ENCODE measurements at regions not wholly inside any gene's neighbourhood (a gene's known extent, or its start where the extent isn't known, plus 50 kb on each side); places are given as distances from the start of the nearest gene placed in this dataset.
"Not testable (repeated sequence)": the region's sequence is repeated elsewhere in the genome, so short reads cannot be mapped to it uniquely, and the experiment has no call there.

- TF ChIP-seq EZH2 (IDR thresholded peaks at IDR 0.05; ENCODE audit: low read length, unreplicated experiment) (no peak), EZH2phosphoT487 (IDR thresholded peaks at IDR 0.05; ENCODE audit: borderline replicate concordance, low read length) (no peak), CTCF (conservative IDR thresholded peaks at IDR 0.05; ENCODE audit: low read depth, low read length) (no peak)
- no peaks in the 10 kb centered on the region for H3K9me3 ChIP-seq (ENCODE audit: low read length)
- no peak overlapping the region for H3K9ac ChIP-seq (ENCODE audit: low read length)
- H3K4me1 ChIP-seq (ENCODE audit: insufficient read depth, low read length), result 0 out of 2 replicates have a peak, but pooled peaks cover 3% of the 10 kb centered on the region
- no peak overlapping the region for H3K27ac ChIP-seq (ENCODE audit: low read length)
- peaks cover 12% of the 10 kb centered on the region; the same call in 1 of the 2 replicates for H3K27me3 ChIP-seq (ENCODE audit: low read length)
- H3K79me2 ChIP-seq (ENCODE audit: low read length), result no peaks in the 10 kb centered on the region
- no peaks in the 10 kb centered on the region for H4K20me1 ChIP-seq (ENCODE audit: low read length)
- no TSS peak for BruUV-seq (replicated peaks)
- no peak overlapping the region for H3K4me2 ChIP-seq (ENCODE audit: low read length)
- no peaks in the 10 kb centered on the region for H3F3A ChIP-seq (ENCODE audit: low read length, unreplicated experiment)
- CTCF ChIA-PET, result no interaction called here
- no peak overlapping the region for H2AFZ ChIP-seq (ENCODE audit: low read length)
- ATAC-seq (no peak), DNase-seq (no peak)
- H3K36me3 ChIP-seq (ENCODE audit: low read depth, low read length), result no peaks in the 10 kb centered on the region
- H3K9me2 ChIP-seq (replicated peaks; ENCODE audit: low read length), result no peaks in the 10 kb centered on the region
- intact Hi-C loops (cut with micrococcal nuclease), result no loop called here
- POLR2A ChIA-PET (ENCODE audit: unreplicated experiment), result no interaction called here
- H3K4me3 ChIP-seq (ENCODE audit: low read length), result no peak overlapping the region
Observed at GRCh38 chr11:103808252-103808651, 228.2 kb upstream of the DDI1 start.

- H3K4me3 ChIP-seq (ENCODE audit: low read length), result no peak overlapping the region
- DNase-seq, result no peak
- peaks cover 12% of the 10 kb centered on the region; the same call in 1 of the 2 replicates for H3K27me3 ChIP-seq (ENCODE audit: low read length)
- TF ChIP-seq CTCF (conservative IDR thresholded peaks at IDR 0.05; ENCODE audit: low read depth, low read length) (no peak), EZH2phosphoT487 (IDR thresholded peaks at IDR 0.05; ENCODE audit: borderline replicate concordance, low read length) (no peak), EZH2 (IDR thresholded peaks at IDR 0.05; ENCODE audit: low read length, unreplicated experiment) (no peak)
- no peaks in the 10 kb centered on the region for H3K36me3 ChIP-seq (ENCODE audit: low read depth, low read length)
- intact Hi-C loops (cut with micrococcal nuclease), result no loop called here
- no peak overlapping the region for H3K9ac ChIP-seq (ENCODE audit: low read length)
- ChIA-PET CTCF (no interaction called here), POLR2A (ENCODE audit: unreplicated experiment) (no interaction called here)
- ATAC-seq, result no peak
- no peaks in the 10 kb centered on the region for H3K9me2 ChIP-seq (replicated peaks; ENCODE audit: low read length)
- no peak overlapping the region for H3K4me2 ChIP-seq (ENCODE audit: low read length)
- H2AFZ ChIP-seq (ENCODE audit: low read length), result no peak overlapping the region
- no peaks in the 10 kb centered on the region for H3K79me2 ChIP-seq (ENCODE audit: low read length)
- no peaks in the 10 kb centered on the region for H4K20me1 ChIP-seq (ENCODE audit: low read length)
- H3K27ac ChIP-seq (ENCODE audit: low read length), result no peak overlapping the region
- BruUV-seq (replicated peaks), result no TSS peak
- H3K9me3 ChIP-seq (ENCODE audit: low read length), result no peaks in the 10 kb centered on the region
- H3F3A ChIP-seq (ENCODE audit: low read length, unreplicated experiment), result no peaks in the 10 kb centered on the region
- H3K4me1 ChIP-seq (ENCODE audit: insufficient read depth, low read length), result no peaks in the 10 kb centered on the region
Observed at GRCh38 chr11:103811870-103812455, 224.5 kb upstream of the DDI1 start.

GRCh38 chr11:103812680-103813079 lies 223.8 kb upstream of the DDI1 start:
- H3K4me2 ChIP-seq (ENCODE audit: low read length), result no peak overlapping the region
- intact Hi-C loops (cut with micrococcal nuclease), result no loop called here
- H3K4me1 ChIP-seq (ENCODE audit: insufficient read depth, low read length), result no peaks in the 10 kb centered on the region
- ChIA-PET CTCF (no interaction called here), POLR2A (ENCODE audit: unreplicated experiment) (no interaction called here)
- peaks cover 11% of the 10 kb centered on the region; the same call in 1 of the 2 replicates for H3K27me3 ChIP-seq (ENCODE audit: low read length)
- H3K4me3 ChIP-seq (ENCODE audit: low read length), result no peak overlapping the region
- no TSS peak for BruUV-seq (replicated peaks)
- H4K20me1 ChIP-seq (ENCODE audit: low read length), result no peaks in the 10 kb centered on the region
- no peak for TF ChIP-seq CTCF (conservative IDR thresholded peaks at IDR 0.05; ENCODE audit: low read depth, low read length)
- TF ChIP-seq EZH2 (IDR thresholded peaks at IDR 0.05; ENCODE audit: low read length, unreplicated experiment), result no peak
- TF ChIP-seq EZH2phosphoT487 (IDR thresholded peaks at IDR 0.05; ENCODE audit: borderline replicate concordance, low read length), result no peak
- ATAC-seq (no peak), DNase-seq (no peak)
- no peak overlapping the region for H2AFZ ChIP-seq (ENCODE audit: low read length)
- no peaks in the 10 kb centered on the region for H3K9me3 ChIP-seq (ENCODE audit: low read length)
- H3K9ac ChIP-seq (ENCODE audit: low read length), result no peak overlapping the region
- no peaks in the 10 kb centered on the region for H3K9me2 ChIP-seq (replicated peaks; ENCODE audit: low read length)
- no peaks in the 10 kb centered on the region for H3K36me3 ChIP-seq (ENCODE audit: low read depth, low read length)
- H3K27ac ChIP-seq (ENCODE audit: low read length), result no peak overlapping the region
- no peaks in the 10 kb centered on the region for H3K79me2 ChIP-seq (ENCODE audit: low read length)
- no peaks in the 10 kb centered on the region for H3F3A ChIP-seq (ENCODE audit: low read length, unreplicated experiment)

- H4K20me1 ChIP-seq (ENCODE audit: low read length); H3K9me2 ChIP-seq (replicated peaks; ENCODE audit: low read length); intact Hi-C loops (cut with micrococcal nuclease); POLR2A ChIA-PET (ENCODE audit: unreplicated experiment); H3K9me3 ChIP-seq (ENCODE audit: low read length); H3K27me3 ChIP-seq (ENCODE audit: low read length); H3K4me2 ChIP-seq (ENCODE audit: low read length); BruUV-seq (replicated peaks); H3K79me2 ChIP-seq (ENCODE audit: low read length); H2AFZ ChIP-seq (ENCODE audit: low read length); CTCF ChIA-PET; H3K4me3 ChIP-seq (ENCODE audit: low read length); DNase-seq; H3K27ac ChIP-seq (ENCODE audit: low read length); H3K4me1 ChIP-seq (ENCODE audit: insufficient read depth, low read length); ATAC-seq; H3F3A ChIP-seq (ENCODE audit: low read length, unreplicated experiment); H3K9ac ChIP-seq (ENCODE audit: low read length); H3K36me3 ChIP-seq (ENCODE audit: low read depth, low read length): not testable (repeated sequence)
Observed at GRCh38 chr11:103820345-103820744, 216.1 kb upstream of the DDI1 start.
